Inflammatory macrophage treated with lipopolysaccharide for 4 hours (primary cell): ENCODE measurements at regions not wholly inside any gene's neighbourhood (a gene's known extent, or its start where the extent isn't known, plus 50 kb on each side); places are given as distances from the start of the nearest gene placed in this dataset.

ENCODE experiments used
- DNase-seq: peaks from one replicate; pipeline ENCODE4 v3.0.0-alpha.2; 2020

GRCh38 chr4:137664046-137664387 is 131.7 kb upstream of the PCDH18 start:
- DNase-seq: no peak

GRCh38 chr4:137663251-137664045 is 131.2 kb upstream of the PCDH18 start:
- no peak for DNase-seq

- DNase-seq: no peak
These were observed 129.4 kb upstream of the PCDH18 start for GRCh38 chr4:137661693-137662092.

- DNase-seq: no peak
These were observed 127.9 kb upstream of the PCDH18 start for GRCh38 chr4:137660211-137660610.

GRCh38 chr4:137659431-137659830 is 127.1 kb upstream of the PCDH18 start:
- DNase-seq: no peak

GRCh38 chr4:137656661-137657060 is 124.4 kb upstream of the PCDH18 start:
- no peak for DNase-seq

GRCh38 chr4:137655302-137655701 is 123.0 kb upstream of the PCDH18 start:
- DNase-seq: no peak

GRCh38 chr4:137651128-137651527 is 118.8 kb upstream of the PCDH18 start:
- DNase-seq: no peak

GRCh38 chr4:137649711-137650450 is 117.6 kb upstream of the PCDH18 start:
- DNase-seq: no peak

GRCh38 chr4:137648531-137648930 is 116.2 kb upstream of the PCDH18 start:
- no peak for DNase-seq

- no peak for DNase-seq
These were observed 115.1 kb upstream of the PCDH18 start for GRCh38 chr4:137647375-137647774.

- no peak for DNase-seq
These were observed 111.9 kb upstream of the PCDH18 start for GRCh38 chr4:137644201-137644600.

- no peak for DNase-seq
These were observed 109.2 kb upstream of the PCDH18 start for GRCh38 chr4:137641544-137641943.

GRCh38 chr4:137640838-137641158 is 108.5 kb upstream of the PCDH18 start:
- no peak for DNase-seq

- no peak for DNase-seq
These were observed 108.0 kb upstream of the PCDH18 start for GRCh38 chr4:137640156-137640837.

- DNase-seq: no peak
These were observed 106.6 kb upstream of the PCDH18 start for GRCh38 chr4:137638934-137639333.

GRCh38 chr4:137635601-137636000 is 103.3 kb upstream of the PCDH18 start:
- no peak for DNase-seq

- no peak for DNase-seq
These were observed 102.8 kb upstream of the PCDH18 start for GRCh38 chr4:137635108-137635507.

GRCh38 chr4:137632842-137633241 is 100.5 kb upstream of the PCDH18 start:
- DNase-seq: no peak

- DNase-seq: no peak
These were observed 99.3 kb upstream of the PCDH18 start for GRCh38 chr4:137631605-137632004.

- DNase-seq: no peak
These were observed 98.0 kb upstream of the PCDH18 start for GRCh38 chr4:137630252-137630651.

- no peak for DNase-seq
These were observed 95.6 kb upstream of the PCDH18 start for GRCh38 chr4:137627739-137628460.
